ENCODE measurements at regions not wholly inside any gene's neighbourhood (a gene's known extent, or its start where the extent isn't known, plus 50 kb on each side); places are given as distances from the start of the nearest gene placed in this dataset.

GRCh38 chr6:149229096-149229495 lies 88.4 kb upstream of the TAB2 start:
- H3K4me1 ChIP-seq (replicated peaks in 1 of 2), result peaks cover 2 to 12% of the 10 kb centered on the region in 2 donors
- intact Hi-C loops (cut with DNase I), result no loop called here

DNA sequence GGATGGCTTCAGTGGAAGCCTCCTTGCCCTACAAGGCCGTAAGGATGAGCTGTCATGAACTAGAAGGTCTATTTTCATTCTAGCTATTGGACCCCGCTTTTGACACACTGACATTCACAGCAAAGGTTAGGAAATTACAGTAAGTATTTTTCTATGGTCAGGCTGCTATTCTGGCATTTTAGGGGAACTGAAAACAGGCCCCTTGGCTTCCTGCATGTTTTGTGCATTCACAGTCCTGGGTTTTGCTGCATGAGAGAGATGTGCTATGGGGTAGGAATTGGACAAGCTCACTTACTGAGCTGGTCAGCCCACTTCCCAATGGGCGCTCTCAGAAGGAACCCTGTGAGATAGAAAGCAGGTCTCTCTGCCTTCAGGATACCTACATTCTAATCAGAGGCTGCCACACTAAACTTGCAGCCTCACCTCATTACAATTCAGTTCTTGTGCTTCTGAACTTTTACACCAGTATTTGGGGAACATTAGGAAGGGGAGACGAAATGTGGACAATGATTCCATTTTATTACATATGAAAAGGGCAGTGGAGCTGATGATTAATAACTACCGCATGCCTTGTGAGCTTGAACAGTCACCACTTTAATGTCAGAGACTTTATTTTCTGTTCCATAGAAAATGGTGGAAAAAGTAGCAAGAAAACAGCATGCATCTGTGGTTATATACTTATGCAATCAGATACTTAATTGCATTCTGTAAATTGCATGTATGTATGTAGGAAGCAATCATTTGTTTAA lies 86.6 kb upstream of the TAB2 start:
- no peaks in the 10 kb centered on the region for H3K9me3 ChIP-seq (replicated peaks in 1 of 3)
- no peak overlapping the region for H3K27ac ChIP-seq
- 77 to 85% (median 80%) methylated on average over 5 of the region's 5 CpGs for WGBS, 4 donors
- DNase-seq, result no peak
- TF ChIP-seq POLR2A (IDR thresholded peaks at IDR 0.05), result no peak
- TF ChIP-seq, protein P1, sequence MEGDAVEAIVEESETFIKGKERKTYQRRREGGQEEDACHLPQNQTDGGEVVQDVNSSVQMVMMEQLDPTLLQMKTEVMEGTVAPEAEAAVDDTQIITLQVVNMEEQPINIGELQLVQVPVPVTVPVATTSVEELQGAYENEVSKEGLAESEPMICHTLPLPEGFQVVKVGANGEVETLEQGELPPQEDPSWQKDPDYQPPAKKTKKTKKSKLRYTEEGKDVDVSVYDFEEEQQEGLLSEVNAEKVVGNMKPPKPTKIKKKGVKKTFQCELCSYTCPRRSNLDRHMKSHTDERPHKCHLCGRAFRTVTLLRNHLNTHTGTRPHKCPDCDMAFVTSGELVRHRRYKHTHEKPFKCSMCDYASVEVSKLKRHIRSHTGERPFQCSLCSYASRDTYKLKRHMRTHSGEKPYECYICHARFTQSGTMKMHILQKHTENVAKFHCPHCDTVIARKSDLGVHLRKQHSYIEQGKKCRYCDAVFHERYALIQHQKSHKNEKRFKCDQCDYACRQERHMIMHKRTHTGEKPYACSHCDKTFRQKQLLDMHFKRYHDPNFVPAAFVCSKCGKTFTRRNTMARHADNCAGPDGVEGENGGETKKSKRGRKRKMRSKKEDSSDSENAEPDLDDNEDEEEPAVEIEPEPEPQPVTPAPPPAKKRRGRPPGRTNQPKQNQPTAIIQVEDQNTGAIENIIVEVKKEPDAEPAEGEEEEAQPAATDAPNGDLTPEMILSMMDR (IDR thresholded peaks at IDR 0.05), result no peak
- intact Hi-C loops (cut with DNase I), result no loop called here
- no peaks in the 10 kb centered on the region for H3K36me3 ChIP-seq (replicated peaks in 1 of 2)
- H3K27me3 ChIP-seq, result no peaks in the 10 kb centered on the region
- H3K4me1 ChIP-seq (replicated peaks in 1 of 2), result peaks cover 12 to 27% of the 10 kb centered on the region in 2 donors
- H3K4me3 ChIP-seq, result no peak overlapping the region

More at GRCh38 chr6:149229096-149229495, 88.4 kb upstream of the TAB2 start:
- no peak for DNase-seq
- no peaks in the 10 kb centered on the region for H3K27me3 ChIP-seq
- H3K9me3 ChIP-seq (replicated peaks in 1 of 3), result no peaks in the 10 kb centered on the region
- H3K27ac ChIP-seq, result no peak overlapping the region
- H3K4me3 ChIP-seq, result no peak overlapping the region
- no peak for TF ChIP-seq POLR2A (IDR thresholded peaks at IDR 0.05)
- TF ChIP-seq, protein P1 (IDR thresholded peaks at IDR 0.05), result no peak
- WGBS, 4 donors, result 77 to 85% (median 81%) methylated on average over 6 of the region's 6 CpGs
- H3K36me3 ChIP-seq (replicated peaks in 1 of 2), result no peaks in the 10 kb centered on the region

GRCh38 chr6:149231778-149232177 lies 85.7 kb upstream of the TAB2 start:
- WGBS, 4 donors, result 62 to 80% (median 71%) methylated on average over 7 of the region's 7 CpGs
- no peaks in the 10 kb centered on the region for H3K36me3 ChIP-seq (replicated peaks in 1 of 2)
- H3K27me3 ChIP-seq, result no peaks in the 10 kb centered on the region
- peaks cover 12 to 27% of the 10 kb centered on the region in 2 donors for H3K4me1 ChIP-seq (replicated peaks in 1 of 2)
- TF ChIP-seq POLR2A (IDR thresholded peaks at IDR 0.05), result no peak
- TF ChIP-seq, protein P1 (IDR thresholded peaks at IDR 0.05), result no peak
- no peak overlapping the region for H3K27ac ChIP-seq
- intact Hi-C loops (cut with DNase I), result no loop called here
- no peaks in the 10 kb centered on the region for H3K9me3 ChIP-seq (replicated peaks in 1 of 3)
- DNase-seq, result no peak
- no peak overlapping the region for H3K4me3 ChIP-seq

DNA sequence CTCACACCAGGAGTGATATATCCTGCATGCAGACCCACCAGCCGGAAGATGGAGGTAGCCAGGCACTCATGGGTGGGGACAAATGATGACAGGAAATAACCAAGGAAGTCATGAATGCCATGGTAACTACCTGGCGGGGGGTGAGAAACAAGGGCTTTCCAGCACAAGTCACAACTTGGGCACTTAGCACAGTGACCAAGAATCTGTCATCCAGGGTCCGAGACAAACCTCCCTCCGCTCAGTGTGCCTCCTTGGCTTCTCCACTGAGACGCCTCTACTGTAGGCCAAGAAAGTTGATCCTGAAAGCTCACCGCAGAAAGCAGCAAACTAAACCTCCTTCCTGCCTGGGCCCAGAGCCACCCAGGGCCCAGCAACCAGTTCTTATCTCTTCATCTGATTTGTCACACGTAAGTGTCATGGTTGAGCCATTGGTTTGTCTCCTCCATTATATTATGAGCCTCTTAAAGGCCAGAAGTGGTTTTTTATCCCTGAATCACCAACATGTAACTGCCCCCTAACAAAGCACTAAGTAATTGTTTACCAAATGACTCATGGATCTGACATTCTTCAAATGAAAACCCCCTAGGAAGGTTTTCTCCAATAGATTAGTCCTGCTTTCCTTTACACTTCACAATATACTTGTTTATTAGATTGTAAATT lies 84.3 kb upstream of the TAB2 start:
- TF ChIP-seq POLR2A (IDR thresholded peaks at IDR 0.05), result no peak
- TF ChIP-seq, protein P1 (IDR thresholded peaks at IDR 0.05), result no peak
- H3K4me3 ChIP-seq, result no peak overlapping the region
- peaks cover 12 to 27% of the 10 kb centered on the region in 2 donors for H3K4me1 ChIP-seq (replicated peaks in 1 of 2)
- no peaks in the 10 kb centered on the region for H3K36me3 ChIP-seq (replicated peaks in 1 of 2)
- DNase-seq, result no peak
- WGBS, 4 donors, result 78 to 92% (median 88%) methylated on average over 6 to 7 of the region's 7 CpGs
- intact Hi-C loops (cut with DNase I), result no loop called here
- H3K27ac ChIP-seq, result no peak overlapping the region
- no peaks in the 10 kb centered on the region for H3K9me3 ChIP-seq (replicated peaks in 1 of 3)
- H3K27me3 ChIP-seq, result no peaks in the 10 kb centered on the region

Data from adrenal gland (tissue), 9 donors.